Stimulated activated CD8-positive, alpha-beta memory T cell treated with anti-CD3 and anti-CD28 coated beads, Interleukin-12 subunit alpha, Interleukin-12 subunit beta, amount 100 ng/mL, for 24 hours (primary cell): ENCODE measurements at regions not wholly inside any gene's neighbourhood (a gene's known extent, or its start where the extent isn't known, plus 50 kb on each side); places are given as distances from the start of the nearest gene placed in this dataset.

Experiments used
- DNase-seq: peaks from one replicate; pipeline ENCODE4 v3.0.0-alpha.2; 2020; ENCODE audit errors: extremely low read depth

DNA sequence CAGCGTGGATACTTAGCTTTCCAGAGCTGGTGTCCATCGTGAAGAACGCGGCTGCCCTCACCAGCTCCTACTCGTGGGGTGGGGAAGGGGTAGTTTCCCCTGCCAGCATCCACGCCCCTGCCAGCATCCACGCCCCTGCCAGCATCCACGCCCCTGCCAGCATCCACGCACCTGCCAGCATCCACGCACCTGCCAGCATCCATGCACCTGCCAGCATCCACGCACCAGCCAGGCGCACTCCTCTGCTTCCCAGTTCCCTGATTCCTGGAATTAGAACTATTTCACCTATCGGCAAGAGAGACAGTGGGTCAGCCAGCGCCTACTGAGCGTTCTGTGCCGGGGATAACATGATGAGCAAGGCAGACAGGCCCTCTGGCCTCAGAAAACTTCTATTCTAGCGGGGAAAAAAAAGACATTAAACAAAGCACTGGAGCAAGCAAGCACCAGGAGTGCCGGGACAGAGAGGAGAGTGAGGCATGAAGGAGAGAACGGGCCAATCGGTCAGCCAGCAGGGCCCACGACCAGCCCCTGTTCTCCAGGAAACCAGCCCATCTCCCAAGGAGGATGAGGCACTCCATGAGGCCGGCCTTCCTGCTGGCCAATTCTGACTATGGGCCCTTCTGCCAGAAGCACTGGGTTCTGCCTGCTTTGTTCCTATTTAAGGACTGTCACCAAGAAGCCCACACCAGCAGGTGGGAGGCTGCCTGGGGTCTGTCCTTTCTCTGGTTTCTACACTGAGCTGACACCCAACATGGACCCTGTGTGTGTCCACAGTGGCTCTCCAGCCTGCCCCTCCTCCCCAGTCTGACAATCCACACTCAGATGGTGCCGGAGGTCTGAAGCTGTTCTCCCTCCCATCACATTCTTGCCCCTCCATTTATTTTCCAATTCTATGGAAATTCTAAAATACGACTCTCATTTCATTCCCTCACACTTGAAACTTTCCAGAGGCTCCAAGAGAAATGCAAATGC lies 78.4 kb upstream of the SALL3 start:
- no peak for DNase-seq

DNA sequence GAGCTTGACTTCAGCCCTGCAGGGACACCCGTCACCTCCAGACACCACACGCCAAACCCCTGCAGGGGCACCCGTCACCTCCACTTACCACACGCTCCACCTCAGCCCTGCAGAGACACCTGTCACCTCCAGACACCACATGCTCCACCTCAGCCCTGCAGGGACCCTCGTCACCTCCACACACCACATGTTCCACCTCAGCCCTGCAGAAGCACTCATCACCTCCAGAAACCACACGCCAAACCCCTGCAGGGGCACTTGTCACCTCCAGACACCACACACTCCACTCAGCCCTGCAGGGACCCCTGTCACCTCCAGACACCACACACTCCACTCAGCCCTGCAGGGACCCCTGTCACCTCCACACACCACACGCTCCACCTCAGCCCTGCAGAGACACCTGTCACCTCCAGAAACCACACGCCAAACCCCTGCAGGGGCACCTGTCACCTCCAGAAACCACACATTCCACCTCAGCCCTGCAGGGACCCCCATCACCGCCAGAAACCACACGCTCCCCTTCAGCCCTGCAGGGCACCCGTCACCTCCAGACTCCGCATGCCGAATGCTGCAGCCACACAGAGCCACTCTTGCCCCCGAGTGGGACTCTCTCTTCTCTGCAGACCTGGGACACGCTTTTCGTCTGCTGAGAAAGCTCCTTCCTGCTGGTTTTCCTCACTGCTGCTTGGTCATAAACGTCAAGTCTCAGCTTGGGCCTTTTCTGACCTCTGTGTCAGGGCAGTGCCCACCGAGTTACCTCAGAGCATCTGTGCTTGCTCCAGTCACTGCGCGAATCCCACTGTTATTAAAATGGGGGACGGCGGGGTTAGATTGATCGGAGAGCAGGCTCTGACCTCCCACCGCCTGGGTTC lies 77.5 kb upstream of the SALL3 start:
- DNase-seq, result no peak

DNA sequence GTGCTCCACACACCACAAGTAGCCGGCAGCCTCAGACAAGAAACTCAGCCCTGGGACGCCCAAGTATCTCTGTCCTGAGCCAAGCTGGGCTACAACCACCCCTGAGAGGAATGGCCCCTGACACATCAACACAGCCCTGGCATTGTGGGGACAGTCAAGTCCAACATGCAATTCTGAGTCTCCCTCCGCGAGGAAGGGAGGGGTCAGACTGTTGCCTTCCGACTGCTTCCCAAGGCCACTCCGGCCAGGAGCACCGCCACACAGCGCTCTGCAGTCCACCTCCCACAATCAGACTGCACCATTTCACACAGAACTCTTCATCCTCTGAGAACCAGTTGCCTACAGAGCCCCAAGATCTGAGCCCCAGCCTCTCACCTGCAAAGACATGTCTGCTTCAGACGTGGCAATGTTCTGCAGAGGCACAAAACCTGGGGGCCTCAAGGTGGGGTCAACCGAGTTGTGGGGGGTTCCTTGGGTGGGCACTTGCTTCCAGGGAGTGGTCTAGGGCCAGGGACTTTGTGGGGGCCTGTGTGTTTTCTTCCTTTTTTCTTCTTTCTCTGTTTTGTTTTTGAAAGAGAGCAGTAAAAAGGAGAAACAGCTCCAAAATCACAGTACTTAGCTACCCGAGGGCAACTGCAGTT lies 76.7 kb upstream of the SALL3 start:
- DNase-seq, result no peak

DNA sequence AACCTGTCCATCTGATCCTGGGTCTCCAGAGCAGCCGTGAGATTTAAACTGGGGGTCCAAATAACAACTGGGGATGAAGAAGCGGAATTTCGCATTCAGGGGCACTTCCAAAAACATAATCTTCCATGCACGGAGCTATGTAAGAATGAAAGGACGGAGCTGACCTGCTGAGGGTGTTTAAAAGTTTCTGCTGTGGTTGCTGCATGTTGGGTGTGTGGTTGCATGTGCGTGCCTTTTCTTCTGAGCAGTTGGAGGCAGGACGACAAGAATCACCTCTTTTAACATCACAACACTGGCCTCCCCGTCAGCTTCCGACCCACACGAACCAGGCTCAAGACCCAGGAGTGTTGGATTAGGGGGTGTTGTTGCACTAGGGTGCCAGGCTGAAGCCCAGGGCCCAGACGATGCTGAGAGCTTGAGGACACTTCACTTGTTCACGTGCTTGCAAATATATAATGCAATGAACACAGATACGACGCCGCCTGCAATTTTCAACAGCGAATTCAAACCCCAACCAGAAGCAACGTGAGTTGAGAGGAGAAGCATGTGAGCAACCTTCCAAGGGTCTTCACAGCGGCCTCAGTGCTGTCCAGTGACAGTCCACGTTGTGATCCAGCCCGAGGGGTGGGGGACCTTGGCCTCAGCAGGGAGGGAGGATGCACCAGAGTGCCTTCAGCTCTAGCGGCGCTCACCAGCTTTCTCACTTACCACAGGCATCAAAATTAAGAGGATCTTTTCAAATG lies 76.0 kb upstream of the SALL3 start:
- no peak for DNase-seq

DNA sequence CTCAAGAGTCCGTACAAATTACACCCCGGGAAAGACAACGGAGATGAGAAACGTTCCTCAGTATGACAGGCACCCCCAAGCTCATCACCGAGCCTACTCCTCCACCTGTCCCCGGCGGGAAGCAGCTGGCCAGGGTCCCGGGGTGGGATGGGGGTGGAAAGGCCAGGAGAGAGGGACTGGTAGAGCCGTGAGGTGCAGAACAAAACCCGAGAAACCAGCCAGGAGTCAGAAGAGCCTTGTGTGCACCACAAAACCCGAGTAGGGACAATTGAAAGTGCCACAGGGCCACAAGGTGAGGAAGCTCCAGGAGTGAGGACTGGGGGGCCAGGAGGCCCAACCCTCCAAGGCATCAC lies 75.5 kb upstream of the SALL3 start:
- no peak for DNase-seq

DNA sequence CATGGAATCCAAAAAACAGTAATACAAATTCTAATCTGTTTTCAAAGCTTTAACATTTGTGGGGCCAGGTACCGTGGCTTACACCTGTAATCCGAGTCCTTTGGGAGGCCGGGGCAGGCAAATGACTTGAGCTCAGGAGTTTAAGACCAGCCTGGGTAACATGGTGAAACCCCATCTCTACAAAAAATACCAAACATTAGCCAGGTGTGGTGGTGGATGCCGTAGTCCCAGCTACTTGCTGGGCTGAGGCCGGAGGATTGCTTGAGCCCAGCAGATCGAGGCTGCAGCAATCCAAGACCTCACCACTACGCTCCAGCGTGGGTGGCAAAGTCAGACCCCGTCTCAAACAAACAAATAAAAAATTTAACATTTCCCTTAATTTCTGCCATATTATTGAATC lies 74.3 kb upstream of the SALL3 start:
- no peak for DNase-seq

DNA sequence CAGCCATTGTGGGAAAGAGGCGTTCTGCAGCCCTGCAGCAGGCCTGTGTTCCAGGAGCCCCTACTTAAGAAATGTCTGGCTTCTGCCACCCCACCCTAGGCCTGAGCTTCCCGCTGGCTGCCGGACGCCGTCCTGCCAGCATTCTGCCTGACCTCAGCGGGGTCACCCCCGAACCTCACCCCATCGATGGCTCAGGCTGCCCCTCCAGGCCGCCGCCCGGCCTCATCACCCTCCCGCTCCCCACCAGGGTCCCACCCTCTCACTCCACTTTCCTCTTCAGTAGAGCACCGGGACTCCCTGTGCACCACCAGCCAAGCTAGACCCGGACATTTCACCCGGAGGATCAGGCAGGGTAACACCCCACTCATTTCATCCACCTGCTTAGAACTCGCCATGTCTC lies 73.6 kb upstream of the SALL3 start:
- DNase-seq, result no peak

DNA sequence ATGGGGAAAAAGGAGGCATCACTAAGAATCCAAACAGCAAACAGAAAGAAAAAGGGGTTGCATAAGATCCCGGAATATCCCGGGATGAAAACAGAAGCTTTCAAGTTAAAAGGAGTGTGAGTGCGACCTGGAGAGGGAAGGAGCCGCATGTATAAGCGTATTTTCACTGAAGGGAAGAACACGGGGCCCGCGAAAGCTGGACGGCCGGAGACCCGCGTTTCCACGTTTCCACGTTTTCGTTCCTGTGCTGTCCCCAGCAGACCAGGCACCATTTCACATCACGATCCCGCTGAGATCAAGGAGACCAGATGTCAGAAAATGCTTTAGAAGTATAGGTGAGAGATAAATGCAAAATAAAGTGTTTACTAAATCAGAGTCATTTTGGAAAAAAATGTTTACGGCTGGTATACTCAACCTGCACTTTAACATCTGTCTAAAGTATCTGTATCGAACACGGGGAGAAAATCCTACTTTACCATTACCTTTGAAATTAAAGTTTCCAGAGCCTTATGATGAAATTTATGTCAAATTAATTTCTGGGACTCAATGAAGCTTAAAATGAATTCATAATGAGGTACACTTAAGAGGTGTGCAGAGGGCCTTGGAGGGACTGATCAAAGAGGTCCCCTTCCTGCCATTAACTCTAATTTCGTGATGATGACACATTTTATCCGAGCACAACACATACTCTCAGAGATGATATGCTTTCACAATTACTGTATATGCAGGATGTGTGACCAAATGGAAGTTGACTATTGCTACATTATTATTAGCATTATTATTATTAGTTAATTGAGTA lies 71.0 kb upstream of the SALL3 start:
- DNase-seq, result no peak

DNA sequence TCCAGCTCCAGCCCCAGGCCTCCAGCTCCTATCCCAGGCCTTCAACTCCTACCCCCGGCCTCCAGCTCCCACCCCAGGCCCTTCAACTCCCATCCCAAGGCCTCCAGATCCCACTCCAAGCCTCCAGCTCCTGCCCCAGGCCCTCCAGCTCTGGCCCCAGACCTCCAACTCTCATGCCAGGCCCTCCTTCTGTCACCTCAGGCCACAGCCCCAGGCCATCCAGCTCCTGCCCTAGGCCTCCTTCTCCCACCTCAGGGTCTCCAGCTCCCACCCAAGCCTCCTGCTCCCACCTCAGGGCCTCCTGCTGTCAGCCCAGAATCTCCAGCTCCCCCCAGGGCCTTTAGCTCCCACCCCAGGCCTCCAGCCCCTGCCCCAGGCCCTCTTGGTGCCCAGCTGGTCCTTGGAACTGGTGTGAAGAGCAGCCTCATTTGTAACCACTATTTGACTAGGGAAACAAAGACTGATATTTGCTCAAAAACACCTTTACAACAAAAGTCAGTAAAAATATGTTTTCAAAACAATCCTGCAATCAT lies 67.8 kb upstream of the SALL3 start:
- no peak for DNase-seq

DNA sequence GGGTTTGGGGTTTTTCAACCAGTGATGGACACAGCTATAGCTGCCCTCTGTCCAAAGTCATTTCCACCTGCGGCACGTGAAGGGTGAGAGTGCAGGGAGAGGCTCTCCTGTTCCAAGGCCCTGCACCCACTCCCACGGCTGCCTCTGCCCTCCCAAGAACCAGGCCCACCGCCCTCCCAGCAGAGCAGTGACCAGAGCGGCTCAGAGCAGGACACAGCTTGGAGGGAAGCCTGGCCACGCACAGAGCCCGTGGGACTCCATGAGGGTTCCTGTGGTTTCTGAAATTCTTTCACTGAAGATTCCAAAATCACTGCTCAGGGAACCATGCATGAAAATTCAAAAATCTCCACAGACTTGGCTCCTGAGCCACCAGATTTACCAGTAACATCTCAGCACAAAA lies 67.3 kb upstream of the SALL3 start:
- no peak for DNase-seq

DNA sequence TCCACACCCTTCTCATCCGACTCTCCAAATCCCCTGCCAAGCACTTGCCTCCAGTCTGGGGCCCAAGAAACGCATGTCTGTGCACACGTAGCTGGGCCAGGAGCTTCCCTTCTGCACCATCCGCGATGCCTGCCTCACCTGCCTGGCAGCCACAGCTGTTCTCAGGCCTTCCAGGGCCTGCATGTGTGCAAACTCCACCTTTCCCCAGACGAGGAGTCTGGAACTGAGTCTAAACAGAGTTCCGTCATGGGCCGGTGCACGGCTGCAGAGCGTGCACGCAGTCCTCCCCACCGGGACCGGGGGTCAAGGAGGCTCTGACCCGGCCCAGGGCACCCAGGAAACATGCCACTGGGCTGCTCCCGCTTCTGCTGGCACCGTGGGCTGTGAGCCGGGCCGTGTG lies 66.8 kb upstream of the SALL3 start:
- DNase-seq, result no peak

DNA sequence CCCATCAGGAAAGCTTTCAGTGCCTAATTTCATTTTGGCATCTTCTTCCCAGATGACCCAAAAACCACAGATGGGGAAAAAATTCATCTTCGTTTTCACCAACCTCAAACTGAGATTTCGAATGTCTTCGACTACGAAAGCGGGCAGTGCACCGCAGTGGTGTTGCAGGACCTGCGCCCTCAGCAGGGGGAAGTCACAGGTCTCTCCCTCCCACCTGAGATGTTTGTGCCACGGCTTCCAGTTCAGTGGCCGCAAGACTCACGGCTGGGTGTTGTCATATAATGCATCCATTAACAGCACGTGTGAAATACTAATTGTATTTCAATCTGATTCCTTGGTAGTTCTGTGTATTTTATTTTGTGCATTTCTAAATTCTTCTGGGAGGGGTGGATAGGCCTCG lies 66.2 kb upstream of the SALL3 start:
- DNase-seq, result no peak

DNA sequence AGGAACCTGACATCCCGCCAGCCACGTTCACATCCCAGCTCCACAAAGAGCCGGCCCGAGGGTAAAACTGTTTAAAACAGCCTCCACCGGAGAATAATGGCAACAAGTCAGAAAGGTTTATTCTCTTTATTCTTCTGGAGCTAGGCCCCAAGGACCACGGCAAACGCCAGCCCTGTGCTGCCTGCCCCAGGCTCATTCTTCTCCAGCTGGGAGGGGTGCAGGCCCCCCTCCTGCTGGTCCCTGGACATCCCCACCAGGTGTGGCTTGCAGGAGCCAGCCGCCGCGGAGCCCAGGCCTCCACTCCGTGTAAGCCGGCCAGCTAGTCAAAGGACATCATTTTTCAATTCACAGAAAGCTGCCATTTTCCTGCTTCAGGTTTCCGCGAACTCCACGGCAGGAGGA lies 65.8 kb upstream of the SALL3 start:
- DNase-seq, result no peak

DNA sequence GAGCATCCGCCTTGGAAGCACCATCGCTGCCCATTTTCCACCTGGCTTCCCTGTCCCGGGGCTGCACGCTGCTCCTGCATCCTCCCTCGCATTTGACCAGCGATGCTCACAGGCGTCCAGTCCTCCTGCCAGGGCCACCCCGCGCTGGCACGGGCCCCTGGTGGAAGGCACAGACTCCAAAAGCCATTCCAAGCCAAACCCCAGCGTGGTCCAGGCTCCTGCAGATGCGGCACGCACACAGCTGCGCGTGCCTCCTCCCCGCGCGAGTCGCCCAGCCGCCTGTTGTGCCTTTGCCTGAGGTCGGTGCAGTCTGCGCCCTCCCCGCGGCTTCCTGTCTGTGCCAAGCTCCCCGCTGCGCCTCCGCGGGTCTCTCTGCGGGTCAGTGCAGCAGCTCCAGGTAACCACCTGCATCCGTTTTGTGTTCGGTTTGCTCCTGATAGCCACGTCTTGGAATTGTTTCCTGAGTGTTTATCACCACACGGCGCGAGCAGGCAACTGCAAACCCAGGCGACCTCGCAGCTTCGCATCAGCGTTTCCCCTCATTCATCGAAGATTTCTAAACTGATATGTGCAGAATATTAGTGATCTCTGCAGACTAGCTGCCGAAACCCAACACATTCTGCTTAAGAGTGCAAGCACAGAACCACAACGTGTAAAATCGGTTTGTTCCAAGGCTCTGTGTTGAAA lies 65.2 kb upstream of the SALL3 start:
- no peak for DNase-seq

DNA sequence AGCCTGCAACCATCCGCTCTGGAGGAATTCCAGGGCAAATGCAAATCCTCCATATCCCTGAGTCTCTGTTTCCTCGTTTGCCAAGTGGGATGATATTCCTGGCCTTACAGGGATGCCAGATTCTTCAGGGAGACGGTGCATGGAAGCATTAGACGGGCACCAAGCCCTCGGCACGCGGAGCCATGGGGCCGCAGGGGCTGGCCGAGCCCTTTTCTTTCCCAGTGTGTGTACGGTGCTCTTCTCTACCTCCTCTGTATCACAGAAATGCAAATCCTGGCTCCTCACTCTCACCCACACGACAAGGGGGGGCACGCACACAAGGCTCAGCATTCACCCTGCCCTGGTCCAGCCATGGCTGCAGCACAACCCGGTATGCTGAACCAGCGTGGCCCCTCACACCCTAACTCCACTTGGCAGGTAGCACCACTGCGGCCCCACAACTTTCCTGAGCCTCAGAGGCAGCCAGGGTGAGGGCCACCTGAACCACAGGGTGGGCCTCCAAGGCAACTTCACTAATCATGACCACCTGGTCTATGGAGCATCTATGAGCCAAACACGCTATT lies 64.1 kb upstream of the SALL3 start:
- DNase-seq, result no peak

DNA sequence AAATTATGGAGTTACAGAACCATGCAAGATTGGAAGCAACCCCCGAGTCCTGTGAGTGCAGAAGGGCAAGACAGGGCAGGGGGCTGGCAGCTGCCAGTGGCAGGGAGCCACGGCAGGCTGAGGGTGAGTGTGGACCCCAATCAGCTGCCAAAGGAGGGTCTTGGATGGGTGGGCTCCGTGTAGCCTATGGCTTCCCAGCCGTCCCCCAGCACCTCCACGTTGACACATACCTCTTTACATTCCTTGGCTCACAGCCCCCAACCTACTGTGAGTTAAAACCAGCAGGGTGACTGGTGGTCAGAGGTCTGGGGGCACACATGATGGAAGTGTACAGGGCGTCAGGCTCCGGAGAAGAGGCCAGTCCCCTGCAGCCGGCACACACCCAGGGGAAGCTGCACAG lies 60.9 kb upstream of the SALL3 start:
- DNase-seq, result no peak

DNA sequence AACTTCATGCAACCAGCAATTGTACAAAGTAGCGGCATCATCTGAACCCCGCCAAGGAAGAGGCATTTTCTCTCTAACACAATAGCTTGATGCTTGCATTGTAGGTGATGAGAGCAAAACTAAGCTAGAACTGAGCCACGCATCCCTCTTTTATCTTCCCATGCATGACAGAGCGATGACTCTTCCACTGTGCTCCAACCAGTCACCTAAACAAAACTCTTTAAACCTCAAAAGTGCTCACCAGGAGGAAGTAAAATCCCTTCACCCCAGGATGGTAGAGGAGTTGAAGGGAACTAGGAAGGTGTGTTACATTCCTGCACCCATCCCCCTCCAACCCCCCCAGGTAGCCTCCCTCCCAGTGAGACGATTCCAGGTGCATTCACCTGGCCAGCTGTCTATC lies 59.7 kb upstream of the SALL3 start:
- no peak for DNase-seq

DNA sequence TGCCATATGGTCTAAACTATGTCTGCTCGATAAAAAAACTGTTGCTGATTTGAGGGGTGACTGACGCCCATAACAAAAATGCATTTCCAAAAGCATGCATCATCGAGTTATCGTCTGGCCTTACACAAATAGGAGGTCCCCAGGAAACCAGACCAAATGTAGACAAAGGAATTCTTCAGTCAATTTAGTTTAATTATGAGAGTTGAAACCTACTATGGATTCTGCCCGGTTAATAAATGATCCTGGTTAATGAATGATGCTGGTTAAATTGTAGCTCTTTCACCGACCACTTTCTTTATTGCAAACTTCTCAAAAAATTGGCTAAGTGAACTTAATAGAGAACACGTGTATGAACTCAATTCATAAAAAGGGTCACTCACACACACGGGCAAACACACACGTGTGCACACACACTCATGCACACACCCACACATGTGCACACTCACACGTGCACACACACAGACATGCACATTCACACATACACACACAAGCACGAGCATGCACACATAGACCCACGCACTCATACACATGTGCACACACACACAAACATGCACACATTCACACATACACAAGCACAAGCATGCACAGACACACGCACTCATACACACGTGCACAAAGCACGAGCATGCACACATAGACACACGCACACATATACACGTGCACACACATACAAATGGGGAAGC lies 59.0 kb upstream of the SALL3 start:
- DNase-seq, result no peak

DNA sequence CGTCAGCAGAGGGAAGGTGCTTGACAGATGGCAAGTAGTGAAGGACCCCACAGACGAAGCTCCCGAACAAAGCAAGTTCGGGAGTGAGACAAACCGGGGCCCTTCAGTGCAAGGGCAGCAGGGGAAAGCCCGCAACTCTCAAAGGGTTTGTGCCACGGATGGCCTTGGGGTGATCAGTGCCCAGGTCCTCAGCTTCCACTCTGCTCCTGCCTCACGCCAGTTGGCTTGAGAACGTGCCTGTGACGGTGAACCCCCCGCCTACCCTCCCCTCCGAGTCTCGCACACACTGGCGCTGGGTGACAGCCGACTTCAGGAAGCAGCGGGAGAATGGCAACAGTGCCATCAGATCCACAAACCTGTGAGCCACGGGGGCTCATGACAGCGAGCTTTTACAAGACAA lies 56.8 kb upstream of the SALL3 start:
- no peak for DNase-seq
